SW480 (cell line): ENCODE measurements at regions not wholly inside any gene's neighbourhood (a gene's known extent, or its start where the extent isn't known, plus 50 kb on each side); places are given as distances from the start of the nearest gene placed in this dataset.

Experiments
- DNase-seq: peaks from one replicate; pipeline ENCODE4 v3.0.0-alpha.2; 2016; ENCODE audit warnings: low spot score

GRCh38 chr3:146308682-146309081, 57.8 kb upstream of the PLSCR4 start:
- DNase-seq = no peak

- no peak for DNase-seq
Observed at GRCh38 chr3:146308222-146308621, 57.3 kb upstream of the PLSCR4 start.

GRCh38 chr3:146307456-146307725, 56.5 kb upstream of the PLSCR4 start:
- no peak for DNase-seq

- DNase-seq = no peak
Observed at GRCh38 chr3:146306656-146307455, 56.0 kb upstream of the PLSCR4 start.

GRCh38 chr3:146305808-146306423, 55.0 kb upstream of the PLSCR4 start:
- no peak for DNase-seq

- no peak for DNase-seq
Observed at GRCh38 chr3:146300768-146301167, 49.9 kb upstream of the PLSCR4 start.
